CD4-positive, alpha-beta memory T cell (primary cell): ENCODE measurements at regions not wholly inside any gene's neighbourhood (a gene's known extent, or its start where the extent isn't known, plus 50 kb on each side); places are given as distances from the start of the nearest gene placed in this dataset.

Experiments
- CTCF ChIA-PET: fragments of 350-600 bp; sonication (Branson Sonifier 250); formaldehyde crosslinking; loops from one replicate; lab custom pipeline; 2021; ENCODE audit warnings: inconsistent platforms; ENCODE audit not compliant: partially characterized antibody; lab: Charles Lee
- POLR2A ChIA-PET: fragments of 350-600 bp; sonication (Branson Sonifier 250); formaldehyde crosslinking; loops from one replicate; lab custom pipeline; 2021; ENCODE audit not compliant: partially characterized antibody; lab: Charles Lee
- DNase-seq, 5 donors: peaks; one replicate each; pipeline versions ENCODE4 v3.0.0 to v3.0.0-alpha.2; 2020 to 2022; ENCODE audit warnings: mixed read lengths in 1 of 5
- H3K27ac ChIP-seq: one replicate; pipeline ENCODE4 v1.7.0; 2013; ENCODE audit warnings: low read depth, low read length
- H3K27me3 ChIP-seq: 2 replicates; pipeline ENCODE4 v1.7.0; 2013; ENCODE audit warnings: mild to moderate bottlenecking, low read length, moderate library complexity; ENCODE audit not compliant: insufficient read depth
- H3K36me3 ChIP-seq: 2 replicates; pipeline ENCODE4 v1.7.0; 2013; ENCODE audit warnings: mild to moderate bottlenecking, low read length, moderate library complexity; ENCODE audit not compliant: insufficient read depth
- H3K4me1 ChIP-seq: 2 replicates; pipeline ENCODE4 v1.7.0; 2013; ENCODE audit warnings: mild to moderate bottlenecking, low read length, moderate library complexity; ENCODE audit not compliant: insufficient read depth
- H3K4me3 ChIP-seq, 2 donors: one replicate each; pipeline ENCODE4 v1.7.0; 2013; ENCODE audit warnings: low read length in 2 of 2, mild to moderate bottlenecking in 1 of 2
- H3K9me3 ChIP-seq, 2 donors: one replicate each; pipeline ENCODE4 v1.7.0; 2013; ENCODE audit warnings: low read length in 2 of 2, control low read depth in 1 of 2; ENCODE audit not compliant: control insufficient read depth in 1 of 2
- H3K27ac Mint-ChIP-seq, 7 donors: one replicate each; pipeline ENCODE4 v1.8.0; 2020 to 2021; ENCODE audit warnings: mixed read lengths in 7 of 7, mild to moderate bottlenecking in 6 of 7, inconsistent platforms in 3 of 7, moderate library complexity in 3 of 7
- H3K27me3 Mint-ChIP-seq, 2 donors: one replicate each; pipeline ENCODE4 v1.8.0; 2020 to 2021; ENCODE audit warnings: mixed read lengths in 2 of 2
- H3K36me3 Mint-ChIP-seq, 2 donors: one replicate each; pipeline ENCODE4 v1.8.0; 2020 to 2021; ENCODE audit warnings: mixed read lengths in 2 of 2, inconsistent platforms in 1 of 2, mild to moderate bottlenecking in 1 of 2
- H3K4me1 Mint-ChIP-seq, 4 donors: one replicate each; pipeline ENCODE4 v1.8.0; 2020 to 2021; ENCODE audit warnings: mixed read lengths in 4 of 4, mild to moderate bottlenecking in 1 of 4
- H3K4me3 Mint-ChIP-seq, 8 donors: one replicate each; pipeline ENCODE4 v1.8.0; 2020 to 2021; ENCODE audit warnings: mixed read lengths in 8 of 8, mild to moderate bottlenecking in 7 of 8, moderate library complexity in 6 of 8, inconsistent platforms in 3 of 8
- H3K9me3 Mint-ChIP-seq, 8 donors: one replicate each; pipeline ENCODE4 v1.8.0; 2020 to 2021; ENCODE audit warnings: mixed read lengths in 8 of 8, mild to moderate bottlenecking in 5 of 8, inconsistent platforms in 3 of 8, moderate library complexity in 1 of 8
- intact Hi-C: fragments of 100-400 bp; cut with micrococcal nuclease; formaldehyde crosslinking; loops from one replicate; pipeline ENCODE4 v1.15.1; 2023

GRCh38 chr2:6545795-6546194 is 319.9 kb downstream of the CMPK2 start:
- Mint-ChIP-seq H3K4me3 (no peak overlapping the region), H3K27me3 (peaks cover 0 to 1% of the 10 kb centered on the region in 2 donors), H3K27ac (no peak overlapping the region), H3K9me3 (peaks cover 0 to 10% (median 2%) of the 10 kb centered on the region in 8 donors), H3K4me1 (no peaks in the 10 kb centered on the region), H3K36me3 (no peaks in the 10 kb centered on the region)
- ChIA-PET CTCF (no interaction called here), POLR2A (no interaction called here)
- no peak overlapping the region for H3K27ac ChIP-seq
- no peak overlapping the region for H3K4me3 ChIP-seq
- H3K4me1 ChIP-seq, result no peaks in the 10 kb centered on the region
- no peak for DNase-seq
- intact Hi-C loops, result no loop called here
- H3K36me3 ChIP-seq, result no peaks in the 10 kb centered on the region
- no peaks in the 10 kb centered on the region for H3K9me3 ChIP-seq
- H3K27me3 ChIP-seq, result no peaks in the 10 kb centered on the region

- H3K4me3 ChIP-seq, result no peak overlapping the region
- H3K27ac Mint-ChIP-seq, result no peak overlapping the region
- ChIA-PET POLR2A (no interaction called here), CTCF (no interaction called here)
- H3K4me1 Mint-ChIP-seq, result no peaks in the 10 kb centered on the region
- peaks cover 0 to 12% (median 3%) of the 10 kb centered on the region in 8 donors for H3K9me3 Mint-ChIP-seq
- H3K36me3 ChIP-seq, result no peaks in the 10 kb centered on the region
- H3K27me3 Mint-ChIP-seq, result peaks cover 0 to 3% of the 10 kb centered on the region in 2 donors
- no peaks in the 10 kb centered on the region for H3K27me3 ChIP-seq
- intact Hi-C loops, result no loop called here
- H3K9me3 ChIP-seq, result peaks cover 0 to 3% of the 10 kb centered on the region in 2 donors
- no peaks in the 10 kb centered on the region for H3K4me1 ChIP-seq
- H3K36me3 Mint-ChIP-seq, result no peaks in the 10 kb centered on the region
- H3K4me3 Mint-ChIP-seq, result no peak overlapping the region
- no peak for DNase-seq
- H3K27ac ChIP-seq, result no peak overlapping the region
Measured at GRCh38 chr2:6554466-6554865, 311.2 kb downstream of the CMPK2 start.

- ChIA-PET CTCF (no interaction called here), POLR2A (no interaction called here)
- no peak overlapping the region for H3K27ac Mint-ChIP-seq
- peaks cover 0 to 3% of the 10 kb centered on the region in 2 donors for H3K9me3 ChIP-seq
- H3K27ac ChIP-seq, result no peak overlapping the region
- no peaks in the 10 kb centered on the region for H3K27me3 ChIP-seq
- no peaks in the 10 kb centered on the region for H3K4me1 Mint-ChIP-seq
- H3K27me3 Mint-ChIP-seq, result peaks cover 0 to 1% of the 10 kb centered on the region in 2 donors
- DNase-seq, result no peak
- no peaks in the 10 kb centered on the region for H3K36me3 Mint-ChIP-seq
- no peak overlapping the region for H3K4me3 Mint-ChIP-seq
- H3K4me3 ChIP-seq, result no peak overlapping the region
- intact Hi-C loops, result no loop called here
- no peaks in the 10 kb centered on the region for H3K36me3 ChIP-seq
- peaks cover 0 to 4% (median 2%) of the 10 kb centered on the region in 8 donors for H3K9me3 Mint-ChIP-seq
- no peaks in the 10 kb centered on the region for H3K4me1 ChIP-seq
Measured at GRCh38 chr2:6556755-6557154, 309.0 kb downstream of the CMPK2 start.

GRCh38 chr2:6557737-6558136 is 308.0 kb downstream of the CMPK2 start:
- Mint-ChIP-seq H3K36me3 (no peaks in the 10 kb centered on the region), H3K4me1 (no peaks in the 10 kb centered on the region), H3K4me3 (no peak overlapping the region), H3K27me3 (peaks cover 0 to 1% of the 10 kb centered on the region in 2 donors), H3K9me3 (peaks cover 0 to 4% (median 0%) of the 10 kb centered on the region in 8 donors), H3K27ac (no peak overlapping the region)
- Histone ChIP-seq H3K27ac (no peak overlapping the region), H3K27me3 (no peaks in the 10 kb centered on the region), H3K36me3 (no peaks in the 10 kb centered on the region), H3K4me3 (no peak overlapping the region), H3K4me1 (no peaks in the 10 kb centered on the region), H3K9me3 (peaks cover 0 to 3% of the 10 kb centered on the region in 2 donors)
- ChIA-PET CTCF (no interaction called here), POLR2A (no interaction called here)
- DNase-seq, result no peak
- intact Hi-C loops, result no loop called here

- no peaks in the 10 kb centered on the region for H3K27me3 ChIP-seq
- H3K4me3 ChIP-seq, result no peak overlapping the region
- no peak for DNase-seq
- no peak overlapping the region for H3K4me3 Mint-ChIP-seq
- no peaks in the 10 kb centered on the region for H3K9me3 ChIP-seq
- no peaks in the 10 kb centered on the region for H3K4me1 Mint-ChIP-seq
- H3K9me3 Mint-ChIP-seq, result peaks cover 0 to 3% (median 0%) of the 10 kb centered on the region in 8 donors
- no peaks in the 10 kb centered on the region for H3K36me3 Mint-ChIP-seq
- H3K27ac ChIP-seq, result no peak overlapping the region
- H3K27me3 Mint-ChIP-seq, result peaks cover 1% of the 10 kb centered on the region in 2 donors
- intact Hi-C loops, result no loop called here
- ChIA-PET POLR2A (no interaction called here), CTCF (no interaction called here)
- no peaks in the 10 kb centered on the region for H3K4me1 ChIP-seq
- no peaks in the 10 kb centered on the region for H3K36me3 ChIP-seq
- no peak overlapping the region for H3K27ac Mint-ChIP-seq
Measured at GRCh38 chr2:6562771-6563170, 302.9 kb downstream of the CMPK2 start.

GRCh38 chr2:6564326-6564725 is 301.4 kb downstream of the CMPK2 start:
- Histone ChIP-seq H3K27me3 (no peaks in the 10 kb centered on the region), H3K4me1 (no peaks in the 10 kb centered on the region), H3K27ac (no peak overlapping the region), H3K4me3 (no peak overlapping the region), H3K36me3 (no peaks in the 10 kb centered on the region), H3K9me3 (no peaks in the 10 kb centered on the region)
- H3K27ac Mint-ChIP-seq, result no peak overlapping the region
- ChIA-PET CTCF (no interaction called here), POLR2A (no interaction called here)
- H3K4me1 Mint-ChIP-seq, result no peaks in the 10 kb centered on the region
- H3K9me3 Mint-ChIP-seq, result peaks cover 0 to 3% (median 0%) of the 10 kb centered on the region in 8 donors
- H3K36me3 Mint-ChIP-seq, result no peaks in the 10 kb centered on the region
- H3K27me3 Mint-ChIP-seq, result peaks cover 1% of the 10 kb centered on the region in 2 donors
- H3K4me3 Mint-ChIP-seq, result no peak overlapping the region
- intact Hi-C loops, result no loop called here
- DNase-seq, result no peak

GRCh38 chr2:6574121-6574520 is 291.6 kb downstream of the CMPK2 start:
- no peaks in the 10 kb centered on the region for H3K4me1 Mint-ChIP-seq
- Histone ChIP-seq H3K27ac (no peak overlapping the region), H3K4me1 (no peaks in the 10 kb centered on the region), H3K9me3 (no peaks in the 10 kb centered on the region), H3K4me3 (no peak overlapping the region), H3K36me3 (no peaks in the 10 kb centered on the region), H3K27me3 (no peaks in the 10 kb centered on the region)
- intact Hi-C loops, result no loop called here
- ChIA-PET POLR2A (no interaction called here), CTCF (no interaction called here)
- H3K9me3 Mint-ChIP-seq, result peaks cover 0 to 8% (median 1%) of the 10 kb centered on the region in 8 donors
- peaks cover 2 to 3% of the 10 kb centered on the region in 2 donors for H3K27me3 Mint-ChIP-seq
- DNase-seq, result no peak
- H3K36me3 Mint-ChIP-seq, result no peaks in the 10 kb centered on the region
- no peak overlapping the region for H3K4me3 Mint-ChIP-seq
- no peak overlapping the region for H3K27ac Mint-ChIP-seq

GRCh38 chr2:6576302-6576701 is 289.4 kb downstream of the CMPK2 start:
- H3K36me3 Mint-ChIP-seq, result no peaks in the 10 kb centered on the region
- peaks cover 0 to 4% (median 0%) of the 10 kb centered on the region in 8 donors for H3K9me3 Mint-ChIP-seq
- peaks cover 2 to 3% of the 10 kb centered on the region in 2 donors for H3K27me3 Mint-ChIP-seq
- H3K27me3 ChIP-seq, result no peaks in the 10 kb centered on the region
- H3K9me3 ChIP-seq, result no peaks in the 10 kb centered on the region
- no peak for DNase-seq
- ChIA-PET CTCF (no interaction called here), POLR2A (no interaction called here)
- no peaks in the 10 kb centered on the region for H3K4me1 Mint-ChIP-seq
- no peak overlapping the region for H3K4me3 Mint-ChIP-seq
- no peaks in the 10 kb centered on the region for H3K4me1 ChIP-seq
- H3K36me3 ChIP-seq, result no peaks in the 10 kb centered on the region
- H3K4me3 ChIP-seq, result no peak overlapping the region
- intact Hi-C loops, result no loop called here
- H3K27ac Mint-ChIP-seq, result no peak overlapping the region
- no peak overlapping the region for H3K27ac ChIP-seq
